ENCODE measurements at regions not wholly inside any gene's neighbourhood (a gene's known extent, or its start where the extent isn't known, plus 50 kb on each side); places are given as distances from the start of the nearest gene placed in this dataset.

DNA sequence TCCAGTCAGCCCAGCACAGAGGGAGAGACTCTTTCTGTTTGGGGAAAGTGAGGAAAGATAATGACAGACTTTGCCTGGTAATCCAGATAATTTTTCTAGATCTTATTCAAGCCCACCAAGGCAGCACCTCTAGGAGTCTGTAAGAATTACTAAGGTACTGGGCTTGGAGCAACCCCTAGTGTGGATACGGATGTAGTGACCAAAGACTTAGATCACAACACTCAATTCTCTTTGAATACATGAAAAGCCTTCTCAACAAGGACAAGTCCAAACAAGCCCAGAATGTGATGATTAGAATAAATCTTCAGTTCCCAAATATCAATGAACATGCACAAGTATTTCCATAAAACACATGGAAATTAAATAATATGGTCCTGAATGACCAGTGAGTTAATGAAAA is 206.9 kb downstream of the MRPL39 start:
- H3K4me1 ChIP-seq (ENCODE audit: control insufficient read depth, extremely low read depth, insufficient read depth, low read length) = no peaks in the 10 kb centered on the region
- H3K27me3 ChIP-seq (ENCODE audit: control insufficient read depth, extremely low read depth, insufficient read depth, low read length) = no peaks in the 10 kb centered on the region
- H3K9me1 ChIP-seq (ENCODE audit: control insufficient read depth, extremely low read depth, insufficient read depth, low read length) = no peaks in the 10 kb centered on the region
- no peaks in the 10 kb centered on the region for H3K9me3 ChIP-seq (ENCODE audit: control insufficient read depth, low read depth, low read length)
- dilution Hi-C loops (cut with MboI; ENCODE audit: extremely low pct_ligation_motif_present, low sequenced_read_pairs) = no loop called here
- peak overlapping the region; percentile 13 for H2AFZ ChIP-seq (ENCODE audit: control insufficient read depth, low read length)
- no peak overlapping the region for H3K9ac ChIP-seq (ENCODE audit: control insufficient read depth, extremely low read depth, insufficient read depth, low read length)
- no peaks in the 10 kb centered on the region for H3K79me2 ChIP-seq (ENCODE audit: control insufficient read depth, insufficient read depth, low read length)
- FAIRE-seq (no peak), DNase-seq (ENCODE audit: low read depth, low spot score) (no peak)
- H3K27ac ChIP-seq (ENCODE audit: control insufficient read depth, insufficient read depth, low read length) = no peak overlapping the region
- no peak overlapping the region for H3K4me2 ChIP-seq (ENCODE audit: control insufficient read depth, extremely low read depth, insufficient read depth, low read depth, low read length)
- H4K20me1 ChIP-seq (ENCODE audit: control insufficient read depth, extremely low read depth, insufficient read depth, low read length) = no peaks in the 10 kb centered on the region
- H3K36me3 ChIP-seq (ENCODE audit: control insufficient read depth in 2 of 2, extremely low read depth in 1 of 2, insufficient read depth in 2 of 2, low read length in 2 of 2) = no peaks in the 10 kb centered on the region
- TF ChIP-seq EZH2 (IDR thresholded peaks at IDR 0.05; ENCODE audit: low read length) = no peak
- TF ChIP-seq, protein P1, sequence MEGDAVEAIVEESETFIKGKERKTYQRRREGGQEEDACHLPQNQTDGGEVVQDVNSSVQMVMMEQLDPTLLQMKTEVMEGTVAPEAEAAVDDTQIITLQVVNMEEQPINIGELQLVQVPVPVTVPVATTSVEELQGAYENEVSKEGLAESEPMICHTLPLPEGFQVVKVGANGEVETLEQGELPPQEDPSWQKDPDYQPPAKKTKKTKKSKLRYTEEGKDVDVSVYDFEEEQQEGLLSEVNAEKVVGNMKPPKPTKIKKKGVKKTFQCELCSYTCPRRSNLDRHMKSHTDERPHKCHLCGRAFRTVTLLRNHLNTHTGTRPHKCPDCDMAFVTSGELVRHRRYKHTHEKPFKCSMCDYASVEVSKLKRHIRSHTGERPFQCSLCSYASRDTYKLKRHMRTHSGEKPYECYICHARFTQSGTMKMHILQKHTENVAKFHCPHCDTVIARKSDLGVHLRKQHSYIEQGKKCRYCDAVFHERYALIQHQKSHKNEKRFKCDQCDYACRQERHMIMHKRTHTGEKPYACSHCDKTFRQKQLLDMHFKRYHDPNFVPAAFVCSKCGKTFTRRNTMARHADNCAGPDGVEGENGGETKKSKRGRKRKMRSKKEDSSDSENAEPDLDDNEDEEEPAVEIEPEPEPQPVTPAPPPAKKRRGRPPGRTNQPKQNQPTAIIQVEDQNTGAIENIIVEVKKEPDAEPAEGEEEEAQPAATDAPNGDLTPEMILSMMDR (optimal IDR thresholded peaks at IDR 0.05 in 1 of 3, IDR thresholded peaks at IDR 0.05 in 1 of 3, conservative IDR thresholded peaks at IDR 0.05 in 1 of 3; ENCODE audit: extremely low read depth in 1 of 3, insufficient read depth in 2 of 3, low read length in 3 of 3) = no peak
- no peak overlapping the region for H3K4me3 ChIP-seq (ENCODE audit: control insufficient read depth in 2 of 3, extremely low read depth in 1 of 3, insufficient read depth in 2 of 3, low read depth in 1 of 3, low read length in 3 of 3)

DNA sequence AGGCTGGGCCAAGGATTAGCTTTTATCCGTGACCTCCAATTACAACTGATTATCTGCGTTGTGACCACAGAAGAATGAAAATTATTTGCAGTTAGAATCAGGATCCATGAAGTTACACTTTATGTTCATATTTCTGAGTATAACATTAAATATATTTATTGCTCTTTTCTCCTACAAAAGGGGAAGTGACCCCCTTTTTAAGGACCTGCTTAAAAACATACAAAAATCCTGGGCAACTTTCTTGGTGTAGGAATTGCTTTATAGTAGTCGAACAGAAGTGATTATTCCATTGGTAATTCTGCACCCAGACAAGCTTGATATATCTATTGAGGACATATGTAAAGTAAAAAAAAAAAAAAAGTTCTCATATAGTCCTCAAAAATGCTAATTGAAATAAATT is 208.7 kb downstream of the MRPL39 start:
- H3K27ac ChIP-seq (ENCODE audit: control insufficient read depth, insufficient read depth, low read length) = no peak overlapping the region
- dilution Hi-C loops (cut with MboI; ENCODE audit: extremely low pct_ligation_motif_present, low sequenced_read_pairs) = no loop called here
- H3K4me2 ChIP-seq (ENCODE audit: control insufficient read depth, extremely low read depth, insufficient read depth, low read depth, low read length) = no peak overlapping the region
- no peak overlapping the region for H3K4me3 ChIP-seq (ENCODE audit: control insufficient read depth in 2 of 3, extremely low read depth in 1 of 3, insufficient read depth in 2 of 3, low read depth in 1 of 3, low read length in 3 of 3)
- H3K9ac ChIP-seq (ENCODE audit: control insufficient read depth, extremely low read depth, insufficient read depth, low read length) = no peak overlapping the region
- H2AFZ ChIP-seq (ENCODE audit: control insufficient read depth, low read length) = no peak overlapping the region
- DNase-seq (ENCODE audit: low read depth, low spot score) (no peak), FAIRE-seq (no peak)
- H3K27me3 ChIP-seq (ENCODE audit: control insufficient read depth, extremely low read depth, insufficient read depth, low read length) = no peaks in the 10 kb centered on the region
- H3K9me3 ChIP-seq (ENCODE audit: control insufficient read depth, low read depth, low read length) = no peaks in the 10 kb centered on the region
- TF ChIP-seq, protein P1 (optimal IDR thresholded peaks at IDR 0.05 in 1 of 3, IDR thresholded peaks at IDR 0.05 in 1 of 3, conservative IDR thresholded peaks at IDR 0.05 in 1 of 3; ENCODE audit: extremely low read depth in 1 of 3, insufficient read depth in 2 of 3, low read length in 3 of 3) = no peak
- TF ChIP-seq EZH2 (IDR thresholded peaks at IDR 0.05; ENCODE audit: low read length) = no peak
- H3K4me1 ChIP-seq (ENCODE audit: control insufficient read depth, extremely low read depth, insufficient read depth, low read length) = no peaks in the 10 kb centered on the region
- no peaks in the 10 kb centered on the region for H4K20me1 ChIP-seq (ENCODE audit: control insufficient read depth, extremely low read depth, insufficient read depth, low read length)
- H3K9me1 ChIP-seq (ENCODE audit: control insufficient read depth, extremely low read depth, insufficient read depth, low read length) = no peaks in the 10 kb centered on the region
- H3K79me2 ChIP-seq (ENCODE audit: control insufficient read depth, insufficient read depth, low read length) = no peaks in the 10 kb centered on the region
- no peaks in the 10 kb centered on the region for H3K36me3 ChIP-seq (ENCODE audit: control insufficient read depth in 2 of 2, extremely low read depth in 1 of 2, insufficient read depth in 2 of 2, low read length in 2 of 2)

Measured in keratinocyte (primary cell).